ENCODE measurements at regions not wholly inside any gene's neighbourhood (a gene's known extent, or its start where the extent isn't known, plus 50 kb on each side); places are given as distances from the start of the nearest gene placed in this dataset.
"Not testable (repeated sequence)": the region's sequence is repeated elsewhere in the genome, so short reads cannot be mapped to it uniquely, and the experiment has no call there.

DNA sequence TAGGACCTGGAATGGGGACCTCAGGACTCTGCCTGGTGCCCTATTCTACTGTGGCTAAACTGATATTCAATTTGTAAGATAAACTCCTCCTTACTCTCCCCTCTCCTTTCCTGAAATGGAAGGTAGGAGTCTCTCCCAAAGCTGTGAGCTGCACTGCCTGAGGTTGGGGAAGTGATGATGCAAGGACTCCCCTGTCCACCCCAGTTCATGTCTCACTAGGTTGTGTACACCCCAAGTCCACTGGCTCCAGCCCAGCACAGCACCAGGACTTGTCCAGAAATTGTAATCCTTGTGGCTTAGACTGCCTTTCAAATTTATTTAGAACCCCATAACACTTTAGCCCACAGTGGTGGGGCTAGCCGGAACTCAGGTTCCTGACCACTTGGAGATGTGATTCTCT lies 247.2 kb upstream of the CTBP2 start:
- CTCF ChIA-PET = no interaction called here
- Histone ChIP-seq H3K4me1 (replicated peaks; ENCODE audit: insufficient read depth) (peaks cover 21% of the 10 kb centered on the region), H2AFZ (no peak overlapping the region), H3K27me3 (ENCODE audit: insufficient read depth, low read depth) (no peaks in the 10 kb centered on the region), H3K4me3 (no peak overlapping the region), H3K36me3 (ENCODE audit: low read depth) (no peaks in the 10 kb centered on the region), H3K9me3 (ENCODE audit: insufficient read depth, low read depth) (no peaks in the 10 kb centered on the region; the same call in 1 of the 2 replicates), H3K79me2 (ENCODE audit: low read depth) (no peaks in the 10 kb centered on the region), H3K27ac (peak overlapping the region; percentile 82), H3K4me2 (peak overlapping the region; percentile 42), H4K20me1 (ENCODE audit: insufficient read depth) (no peaks in the 10 kb centered on the region), H3F3A (ENCODE audit: insufficient read depth, low read depth) (peaks cover 19% of the 10 kb centered on the region; the same call in 1 of the 2 replicates), H3K9me2 (ENCODE audit: insufficient read depth) (no peaks in the 10 kb centered on the region)
- no TSS peak for BruUV-seq (replicated peaks)
- no peak for DNase-seq
- POLR2A ChIA-PET (ENCODE audit: unreplicated experiment) = interaction anchor here (0.7 kb wide), 1 partner anchor 490 kb away, joined by 3 read pairs; no protein-coding TSS in a partner anchor
- no peak for TF ChIP-seq EZH2 (IDR thresholded peaks at IDR 0.05; ENCODE audit: low read depth)
- TF ChIP-seq, protein P1, sequence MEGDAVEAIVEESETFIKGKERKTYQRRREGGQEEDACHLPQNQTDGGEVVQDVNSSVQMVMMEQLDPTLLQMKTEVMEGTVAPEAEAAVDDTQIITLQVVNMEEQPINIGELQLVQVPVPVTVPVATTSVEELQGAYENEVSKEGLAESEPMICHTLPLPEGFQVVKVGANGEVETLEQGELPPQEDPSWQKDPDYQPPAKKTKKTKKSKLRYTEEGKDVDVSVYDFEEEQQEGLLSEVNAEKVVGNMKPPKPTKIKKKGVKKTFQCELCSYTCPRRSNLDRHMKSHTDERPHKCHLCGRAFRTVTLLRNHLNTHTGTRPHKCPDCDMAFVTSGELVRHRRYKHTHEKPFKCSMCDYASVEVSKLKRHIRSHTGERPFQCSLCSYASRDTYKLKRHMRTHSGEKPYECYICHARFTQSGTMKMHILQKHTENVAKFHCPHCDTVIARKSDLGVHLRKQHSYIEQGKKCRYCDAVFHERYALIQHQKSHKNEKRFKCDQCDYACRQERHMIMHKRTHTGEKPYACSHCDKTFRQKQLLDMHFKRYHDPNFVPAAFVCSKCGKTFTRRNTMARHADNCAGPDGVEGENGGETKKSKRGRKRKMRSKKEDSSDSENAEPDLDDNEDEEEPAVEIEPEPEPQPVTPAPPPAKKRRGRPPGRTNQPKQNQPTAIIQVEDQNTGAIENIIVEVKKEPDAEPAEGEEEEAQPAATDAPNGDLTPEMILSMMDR (conservative IDR thresholded peaks at IDR 0.05) = no peak
- intact Hi-C loops (cut with micrococcal nuclease; ENCODE audit: unreplicated experiment) = loop anchor here (1.0 kb wide), 1 partner anchor 206 kb away; no protein-coding TSS in a partner anchor

DNA sequence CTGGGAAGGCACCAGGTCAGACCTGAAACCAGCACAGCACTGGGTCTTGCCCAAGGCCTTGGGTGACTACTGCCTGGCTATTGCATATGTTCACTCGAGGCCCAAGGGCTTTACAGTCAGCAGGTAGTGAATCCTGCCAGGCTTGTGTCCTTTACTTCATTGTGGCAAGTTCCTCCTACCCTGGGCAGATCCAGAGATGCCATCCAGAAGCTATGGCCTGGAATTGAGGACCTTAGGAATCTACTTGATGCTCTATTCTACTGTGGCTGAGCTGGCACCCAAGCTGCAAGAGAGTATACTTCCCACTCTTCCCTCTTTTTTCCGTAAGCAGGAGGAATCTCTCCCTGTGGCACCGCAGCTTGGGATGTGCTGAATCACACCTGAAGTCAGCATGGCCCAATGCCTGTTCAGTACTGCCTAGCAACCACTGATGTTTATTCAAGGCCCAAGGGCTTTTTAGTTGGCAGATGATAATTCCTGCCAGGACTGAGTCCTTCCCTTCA lies 246.7 kb upstream of the CTBP2 start:
- peaks cover 21% of the 10 kb centered on the region for H3K4me1 ChIP-seq (replicated peaks; ENCODE audit: insufficient read depth)
- ChIA-PET CTCF (no interaction called here), POLR2A (ENCODE audit: unreplicated experiment) (interaction anchor here (0.7 kb wide), 1 partner anchor 489 kb away, joined by 3 read pairs; no protein-coding TSS in a partner anchor)
- H3K79me2 ChIP-seq (ENCODE audit: low read depth) = no peaks in the 10 kb centered on the region
- no peaks in the 10 kb centered on the region for H3K9me2 ChIP-seq (ENCODE audit: insufficient read depth)
- H4K20me1 ChIP-seq (ENCODE audit: insufficient read depth) = no peaks in the 10 kb centered on the region
- H3K27ac ChIP-seq = peak overlapping the region; percentile 82
- 0 out of 2 replicates have a peak overlapping the region, but pooled peaks have one; percentile 15 for H2AFZ ChIP-seq
- no peaks in the 10 kb centered on the region; the same call in 1 of the 2 replicates for H3K9me3 ChIP-seq (ENCODE audit: insufficient read depth, low read depth)
- H3F3A ChIP-seq (ENCODE audit: insufficient read depth, low read depth) = peaks cover 19% of the 10 kb centered on the region; the same call in 1 of the 2 replicates
- no peaks in the 10 kb centered on the region for H3K36me3 ChIP-seq (ENCODE audit: low read depth)
- no peak overlapping the region for H3K4me3 ChIP-seq
- intact Hi-C loops (cut with micrococcal nuclease; ENCODE audit: unreplicated experiment) = loop anchor here (1.0 kb wide), 1 partner anchor 206 kb away; no protein-coding TSS in a partner anchor
- no peaks in the 10 kb centered on the region for H3K27me3 ChIP-seq (ENCODE audit: insufficient read depth, low read depth)
- no peak for TF ChIP-seq EZH2 (IDR thresholded peaks at IDR 0.05; ENCODE audit: low read depth)
- TF ChIP-seq, protein P1 (conservative IDR thresholded peaks at IDR 0.05) = no peak
- no TSS peak for BruUV-seq (replicated peaks)
- peak; percentile 67 to 92 for DNase-seq
- peak overlapping the region; percentile 42 for H3K4me2 ChIP-seq

DNA sequence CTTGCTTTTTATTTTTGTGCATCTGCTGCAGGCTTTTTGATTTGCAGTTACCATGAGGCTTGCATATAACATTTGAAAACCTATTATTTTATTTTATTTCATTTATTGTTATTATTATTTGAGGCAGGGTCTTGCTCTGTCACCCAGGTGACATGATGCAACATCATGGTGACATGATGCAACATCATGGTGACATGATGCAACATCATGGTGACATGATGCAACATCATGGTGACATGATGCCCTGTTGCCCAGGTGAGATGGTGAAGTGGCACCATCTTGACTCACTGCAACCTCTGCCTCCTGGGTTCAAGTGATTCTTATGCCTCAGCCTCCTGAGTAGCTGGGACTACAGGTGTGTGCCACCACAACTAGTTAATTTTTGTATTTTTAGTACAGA lies 244.5 kb upstream of the CTBP2 start:
- CTCF ChIA-PET; H3K9me2 ChIP-seq (ENCODE audit: insufficient read depth): not testable (repeated sequence)

More for the DNA sequence above, 244.5 kb upstream of the CTBP2 start:
- H3K9me3 ChIP-seq (ENCODE audit: insufficient read depth, low read depth); H3K27ac ChIP-seq; H3K4me2 ChIP-seq; H4K20me1 ChIP-seq (ENCODE audit: insufficient read depth); H2AFZ ChIP-seq; BruUV-seq (replicated peaks); H3K79me2 ChIP-seq (ENCODE audit: low read depth); DNase-seq; H3K4me3 ChIP-seq; H3K27me3 ChIP-seq (ENCODE audit: insufficient read depth, low read depth); POLR2A ChIA-PET (ENCODE audit: unreplicated experiment); intact Hi-C loops (cut with micrococcal nuclease; ENCODE audit: unreplicated experiment); H3K36me3 ChIP-seq (ENCODE audit: low read depth): not testable (repeated sequence)
- Histone ChIP-seq H3K4me1 (replicated peaks; ENCODE audit: insufficient read depth) (peaks cover 21% of the 10 kb centered on the region), H3F3A (ENCODE audit: insufficient read depth, low read depth) (peaks cover 19% of the 10 kb centered on the region; the same call in 1 of the 2 replicates)
